ENCODE measurements at regions not wholly inside any gene's neighbourhood (a gene's known extent, or its start where the extent isn't known, plus 50 kb on each side); places are given as distances from the start of the nearest gene placed in this dataset.

- Histone ChIP-seq H2AFZ (ENCODE audit: low read depth, low read length) (no peak overlapping the region), H3K36me3 (ENCODE audit: control insufficient read depth in 2 of 2, extremely low read depth in 1 of 2, insufficient read depth in 2 of 2, low read length in 2 of 2) (no peaks in the 10 kb centered on the region), H3K9ac (replicated peaks; ENCODE audit: extremely low read depth, insufficient read depth, low read length) (no peak overlapping the region), H3K4me3 (replicated peaks in 1 of 3; ENCODE audit: insufficient read depth in 1 of 3, low read depth in 1 of 3, low read length in 3 of 3) (no peak overlapping the region), H3K9me3 (replicated peaks; ENCODE audit: control insufficient read depth, insufficient read depth, low read length) (no peaks in the 10 kb centered on the region), H3K79me2 (ENCODE audit: control insufficient read depth, insufficient read depth, low read length) (no peaks in the 10 kb centered on the region), H3K27ac (ENCODE audit: insufficient read depth, low read depth, low read length) (no peak overlapping the region), H3K4me2 (ENCODE audit: insufficient read depth, low read length) (no peak overlapping the region), H3K4me1 (ENCODE audit: control insufficient read depth, extremely low read depth, insufficient read depth, low read length) (no peaks in the 10 kb centered on the region), H4K20me1 (replicated peaks; ENCODE audit: control insufficient read depth, extremely low read depth, insufficient read depth, low read length) (no peaks in the 10 kb centered on the region), H3K27me3 (ENCODE audit: control insufficient read depth in 2 of 2, insufficient read depth in 2 of 2, low read length in 2 of 2) (no peaks in the 10 kb centered on the region), H3K9me1 (replicated peaks; ENCODE audit: control insufficient read depth, extremely low read depth, insufficient read depth, low read length) (no peaks in the 10 kb centered on the region)
- intact Hi-C loops (cut with micrococcal nuclease) = no loop called here
- ChIA-PET POLR2A (no interaction called here), CTCF (no interaction called here)
- no peak for FAIRE-seq
- TF ChIP-seq MYC (IDR thresholded peaks at IDR 0.05; ENCODE audit: low read depth, low read length) (no peak), GATA2 (IDR thresholded peaks at IDR 0.05; ENCODE audit: insufficient read depth, insufficient read length, low read depth, low read length) (no peak), JUN (IDR thresholded peaks at IDR 0.05; ENCODE audit: borderline replicate concordance, insufficient read depth, insufficient read length, low read depth) (no peak)
- dilution Hi-C loops (cut with MboI; ENCODE audit: extremely low pct_ligation_motif_present, low sequenced_read_pairs) = no loop called here
- BruUV-seq (replicated peaks) = no TSS peak
- no peak for DNase-seq (ENCODE audit: low read depth, low spot score)
Observed at GRCh38 chr9:2420543-2420942, 201.0 kb upstream of the VLDLR start.

- H3K4me1 ChIP-seq (ENCODE audit: control insufficient read depth, extremely low read depth, insufficient read depth, low read length) = no peaks in the 10 kb centered on the region
- no peak overlapping the region for H2AFZ ChIP-seq (ENCODE audit: low read depth, low read length)
- H3K9ac ChIP-seq (replicated peaks; ENCODE audit: extremely low read depth, insufficient read depth, low read length) = no peak overlapping the region
- no peaks in the 10 kb centered on the region for H3K36me3 ChIP-seq (ENCODE audit: control insufficient read depth in 2 of 2, extremely low read depth in 1 of 2, insufficient read depth in 2 of 2, low read length in 2 of 2)
- BruUV-seq (replicated peaks) = no TSS peak
- H3K27ac ChIP-seq (ENCODE audit: insufficient read depth, low read depth, low read length) = no peak overlapping the region
- TF ChIP-seq POLR2A (IDR thresholded peaks at IDR 0.05; ENCODE audit: low read depth, low read length) (no peak), FOS (IDR thresholded peaks at IDR 0.05; ENCODE audit: borderline replicate concordance, insufficient read depth, low read length) (no peak), MYC (IDR thresholded peaks at IDR 0.05; ENCODE audit: low read depth, low read length) (no peak)
- dilution Hi-C loops (cut with MboI; ENCODE audit: extremely low pct_ligation_motif_present, low sequenced_read_pairs) = no loop called here
- H4K20me1 ChIP-seq (replicated peaks; ENCODE audit: control insufficient read depth, extremely low read depth, insufficient read depth, low read length) = no peaks in the 10 kb centered on the region
- DNase-seq (ENCODE audit: low read depth, low spot score) = no peak
- intact Hi-C loops (cut with micrococcal nuclease) = no loop called here
- ChIA-PET CTCF (no interaction called here), POLR2A (no interaction called here)
- no peaks in the 10 kb centered on the region for H3K9me1 ChIP-seq (replicated peaks; ENCODE audit: control insufficient read depth, extremely low read depth, insufficient read depth, low read length)
- no peaks in the 10 kb centered on the region for H3K9me3 ChIP-seq (replicated peaks; ENCODE audit: control insufficient read depth, insufficient read depth, low read length)
- no peak overlapping the region for H3K4me3 ChIP-seq (replicated peaks in 1 of 3; ENCODE audit: insufficient read depth in 1 of 3, low read depth in 1 of 3, low read length in 3 of 3)
- H3K79me2 ChIP-seq (ENCODE audit: control insufficient read depth, insufficient read depth, low read length) = no peaks in the 10 kb centered on the region
- H3K27me3 ChIP-seq (ENCODE audit: control insufficient read depth in 2 of 2, insufficient read depth in 2 of 2, low read length in 2 of 2) = no peaks in the 10 kb centered on the region
- no peak overlapping the region for H3K4me2 ChIP-seq (ENCODE audit: insufficient read depth, low read length)
- FAIRE-seq = no peak
Observed at GRCh38 chr9:2424619-2425033, 197.0 kb upstream of the VLDLR start.
